HG03342 (cell line): ENCODE measurements at regions not wholly inside any gene's neighbourhood (a gene's known extent, or its start where the extent isn't known, plus 50 kb on each side); places are given as distances from the start of the nearest gene placed in this dataset.

Experiments used
- ATAC-seq: cut with Tn5 transposase; IDR thresholded peaks from one replicate; pipeline ENCODE4 v1.9.1; 2021; ENCODE audit warnings: mild to moderate bottlenecking, moderate library complexity; ENCODE audit not compliant: unreplicated experiment

DNA sequence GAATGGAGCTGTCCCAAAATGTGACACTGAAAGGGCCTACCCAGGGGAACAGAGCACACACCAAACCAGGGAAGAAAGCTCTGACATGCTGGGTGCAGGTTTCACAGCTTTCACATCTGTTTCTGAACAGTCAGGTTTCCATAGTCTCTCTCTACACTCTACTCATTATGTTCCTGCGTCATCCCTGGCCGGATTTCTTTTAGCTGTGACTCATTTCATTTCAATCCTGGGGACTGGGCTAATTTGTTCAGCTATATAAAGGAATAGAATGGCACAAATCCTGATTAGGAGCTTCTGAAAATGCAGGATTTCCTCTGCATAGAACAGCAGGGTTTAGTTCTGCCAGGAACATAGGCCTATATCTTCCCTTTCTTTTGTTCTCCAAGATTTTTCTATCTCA is 649.8 kb downstream of the RPS29 start:
- ATAC-seq = no peak

DNA sequence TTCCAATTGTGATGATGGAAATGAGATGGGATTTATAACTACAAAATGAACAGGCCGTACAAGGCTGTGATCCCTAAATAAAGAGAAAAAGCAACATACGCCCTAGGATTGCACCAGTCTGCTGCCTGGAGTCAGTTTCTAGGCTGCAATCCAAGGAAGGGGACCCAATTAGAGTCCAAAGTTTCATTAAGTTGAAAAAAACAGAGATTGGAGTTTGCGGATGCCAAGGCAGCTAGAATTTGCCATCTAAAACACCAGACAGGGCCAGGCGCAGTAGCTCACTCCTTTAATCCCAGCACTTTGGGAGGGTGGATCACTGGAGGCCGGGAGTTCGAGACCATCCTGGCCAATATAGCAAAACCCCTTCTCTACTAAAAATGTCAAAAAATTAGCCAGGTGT is 661.0 kb downstream of the RPS29 start:
- no peak for ATAC-seq

DNA sequence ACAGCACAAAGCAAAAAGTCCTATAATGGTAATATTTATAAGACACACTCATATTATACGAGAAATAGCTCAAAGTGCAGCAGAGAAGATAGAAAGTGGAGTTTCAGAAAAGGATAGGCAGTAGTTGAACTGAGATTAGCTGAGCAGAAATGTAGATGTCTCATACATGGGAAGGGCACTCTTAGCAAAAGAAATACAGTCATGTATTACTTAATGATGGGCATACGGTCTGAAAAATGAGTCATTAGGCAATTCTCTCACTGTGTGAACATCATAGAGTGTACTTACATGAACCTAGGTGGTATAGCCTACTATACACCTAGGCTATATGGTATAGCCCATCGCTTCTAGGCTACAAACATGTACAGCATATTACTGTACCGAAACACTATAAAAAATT is 671.3 kb downstream of the RPS29 start:
- no peak for ATAC-seq

DNA sequence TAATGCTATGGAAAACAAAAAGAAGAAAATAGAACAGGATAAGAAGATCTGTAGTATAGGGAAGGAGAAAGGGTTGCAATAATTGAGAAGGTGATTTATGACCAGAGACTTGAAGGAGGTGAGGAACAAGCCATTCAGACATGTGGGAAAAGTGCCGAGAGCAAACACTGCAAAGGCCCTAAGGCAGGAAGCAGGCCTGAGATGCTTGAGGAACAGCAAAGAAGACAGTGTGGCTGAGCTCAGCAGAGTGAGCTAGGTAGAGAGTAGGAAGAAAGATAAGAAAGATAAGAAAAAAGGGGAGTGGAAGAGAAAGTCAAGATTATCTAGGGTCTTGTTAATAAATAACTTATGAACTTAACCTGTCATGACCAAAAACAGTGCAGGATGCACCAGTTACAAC is 671.8 kb downstream of the RPS29 start:
- ATAC-seq = no peak

DNA sequence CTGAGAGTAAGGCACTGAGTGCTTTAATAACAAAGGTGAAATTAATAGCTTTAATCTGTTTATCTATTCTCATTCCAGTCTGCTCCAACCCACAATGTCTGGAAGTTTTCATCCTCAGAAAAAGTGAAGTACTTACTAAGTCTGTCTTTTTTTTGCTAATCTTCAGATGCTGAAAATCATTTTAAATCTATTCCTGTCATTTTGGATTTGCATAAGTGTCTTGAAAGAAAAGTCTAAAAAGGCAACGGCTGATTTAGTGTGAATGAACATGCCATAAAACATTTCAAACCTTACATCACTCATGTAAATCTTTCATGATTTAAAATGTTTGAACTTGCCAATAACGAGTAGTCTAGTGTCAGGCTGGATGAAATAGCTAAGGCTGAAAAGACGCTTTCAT is 685.6 kb downstream of the RPS29 start:
- ATAC-seq = no peak

DNA sequence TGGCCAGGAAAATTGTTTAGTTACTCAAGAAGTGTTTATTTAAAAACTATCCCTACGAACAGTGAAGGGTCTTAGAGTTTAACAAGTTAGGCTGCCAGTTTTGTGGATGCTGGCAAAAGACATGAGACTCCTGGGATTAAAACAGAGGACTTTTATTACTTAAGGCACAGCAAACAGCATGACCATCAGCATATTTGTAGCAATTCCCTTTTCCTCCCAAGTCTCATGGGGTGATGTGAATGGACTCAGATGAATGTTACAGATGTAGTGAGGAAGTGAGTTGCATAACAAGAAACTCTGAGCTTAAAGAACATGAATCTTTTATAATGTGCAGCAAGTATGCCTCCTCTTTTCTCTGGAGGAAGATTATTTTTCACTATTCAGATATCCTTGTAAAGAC is 695.8 kb downstream of the RPS29 start:
- ATAC-seq = no peak

DNA sequence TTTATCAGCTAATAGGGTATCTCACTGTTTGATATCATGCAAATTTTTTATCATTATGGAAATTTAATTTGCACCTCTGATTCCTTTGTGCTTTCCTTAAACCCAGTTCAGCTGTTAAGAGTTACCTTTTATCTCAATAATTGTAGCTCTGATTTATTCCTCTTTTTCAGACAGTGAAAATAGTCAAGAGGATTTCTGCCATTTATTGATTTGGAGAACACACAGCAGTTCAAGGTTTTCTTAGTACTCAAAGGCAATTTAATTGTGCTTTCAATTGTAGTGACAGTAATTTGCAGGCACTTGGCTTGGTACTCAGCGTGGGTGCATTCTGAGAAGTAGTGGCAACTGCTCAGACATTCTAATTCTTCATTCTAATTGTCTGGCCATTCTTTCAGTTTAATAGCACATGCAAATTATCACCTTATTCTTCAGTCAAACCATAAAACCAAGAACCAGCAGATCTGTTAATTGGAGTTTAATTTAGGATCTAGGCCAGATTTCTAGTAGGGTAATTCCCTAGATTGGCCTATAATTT is 709.3 kb downstream of the RPS29 start:
- ATAC-seq = no peak

DNA sequence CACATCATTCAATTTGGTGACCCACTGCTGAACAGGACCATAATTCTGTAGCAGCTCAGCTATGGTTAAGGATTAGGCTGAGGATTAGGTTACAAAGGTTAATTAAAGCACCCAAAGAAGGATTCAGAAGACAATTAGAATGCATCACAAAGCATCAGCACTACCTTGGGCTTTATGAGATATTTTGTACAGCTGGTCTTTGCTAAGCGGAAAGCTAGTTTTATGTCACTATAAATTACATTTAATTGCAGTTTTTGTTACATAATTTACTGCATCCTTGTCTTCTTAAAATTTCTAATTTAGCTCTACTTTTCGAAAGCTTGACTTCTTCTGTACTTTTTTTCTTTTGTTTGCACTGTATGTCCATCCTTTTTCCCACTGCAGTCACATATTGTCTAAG is 711.5 kb downstream of the RPS29 start:
- no peak for ATAC-seq

DNA sequence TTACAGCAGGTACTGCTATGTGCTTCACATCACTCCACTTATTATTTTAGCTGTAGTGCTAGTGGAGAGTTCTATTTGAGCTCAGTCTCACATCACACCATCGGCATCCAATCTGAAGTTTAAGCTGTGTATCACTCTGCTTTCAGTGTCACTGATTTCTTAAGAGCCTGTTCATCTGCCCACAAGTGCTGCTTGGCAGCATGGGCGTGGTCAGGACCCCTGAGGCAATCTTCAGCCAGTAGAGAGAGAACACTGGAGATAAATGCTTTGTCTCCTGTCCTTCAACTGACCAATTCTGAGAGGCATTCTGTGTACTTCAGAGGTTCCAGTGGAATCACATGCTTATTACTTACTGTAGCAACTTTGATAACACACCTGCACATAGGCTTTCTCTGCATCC is 728.8 kb downstream of the RPS29 start:
- ATAC-seq = no peak

DNA sequence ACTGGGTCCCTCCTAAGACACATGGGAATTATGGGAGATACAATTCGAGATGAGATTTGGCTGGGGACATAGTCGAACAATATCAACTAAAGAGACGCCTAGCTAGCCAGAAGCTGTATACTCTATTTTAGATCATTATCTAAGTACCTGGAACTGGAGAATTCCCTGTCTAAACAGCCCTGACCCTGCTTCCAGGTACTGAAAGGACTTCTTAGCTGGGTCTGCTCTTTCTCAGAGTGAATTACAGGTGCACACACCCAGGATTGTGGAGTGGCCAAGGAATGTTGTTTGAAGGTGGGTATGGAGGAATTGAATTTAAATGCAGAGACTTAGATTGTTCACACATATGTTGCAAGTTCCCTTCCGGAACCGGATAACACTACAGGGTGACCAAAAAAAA is 733.0 kb downstream of the RPS29 start:
- no peak for ATAC-seq

DNA sequence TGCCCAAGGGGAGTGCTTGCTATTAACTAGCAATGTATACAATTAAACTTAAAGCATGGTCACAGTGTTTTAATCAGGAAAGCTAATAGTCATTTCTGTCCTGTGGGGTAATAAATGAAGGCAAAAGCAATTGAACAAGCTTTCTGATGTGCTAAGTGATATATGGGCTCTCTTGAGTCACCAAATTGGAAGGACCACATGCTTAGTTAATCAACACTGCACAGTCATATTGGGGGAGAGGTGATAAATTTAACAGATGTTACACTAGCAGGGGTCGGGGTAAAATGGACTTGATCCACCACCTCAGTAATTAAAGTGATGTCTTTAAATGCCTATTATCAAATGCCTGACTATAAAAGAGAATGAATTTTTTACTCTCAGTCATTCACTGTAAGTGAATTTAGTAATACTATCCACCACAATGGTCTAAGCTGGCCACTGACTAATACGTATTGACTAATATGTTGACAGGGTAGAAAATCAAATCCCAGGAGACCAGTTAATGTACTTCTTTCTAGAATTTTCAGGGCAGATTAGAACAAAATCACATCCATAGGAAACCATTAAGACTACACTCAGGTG is 736.3 kb downstream of the RPS29 start:
- no peak for ATAC-seq

DNA sequence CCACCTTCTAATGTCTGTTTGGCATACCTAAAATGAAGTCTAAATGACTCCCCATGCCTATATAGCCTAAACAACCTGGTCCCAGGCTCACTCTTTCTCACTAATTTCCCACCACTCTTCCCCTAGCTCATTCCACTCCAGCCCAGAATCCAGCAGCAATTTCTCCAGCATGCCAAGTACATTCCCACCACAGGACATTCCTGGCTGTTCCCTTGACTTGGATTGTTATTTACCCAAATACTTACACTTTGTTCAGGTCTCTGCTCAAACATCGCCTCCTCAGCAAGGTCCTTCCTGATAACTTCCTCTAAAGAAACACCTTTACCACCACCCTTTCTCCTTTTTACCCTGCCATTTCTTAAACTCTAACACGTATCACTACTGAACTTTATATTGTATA is 743.4 kb downstream of the RPS29 start:
- ATAC-seq = no peak

DNA sequence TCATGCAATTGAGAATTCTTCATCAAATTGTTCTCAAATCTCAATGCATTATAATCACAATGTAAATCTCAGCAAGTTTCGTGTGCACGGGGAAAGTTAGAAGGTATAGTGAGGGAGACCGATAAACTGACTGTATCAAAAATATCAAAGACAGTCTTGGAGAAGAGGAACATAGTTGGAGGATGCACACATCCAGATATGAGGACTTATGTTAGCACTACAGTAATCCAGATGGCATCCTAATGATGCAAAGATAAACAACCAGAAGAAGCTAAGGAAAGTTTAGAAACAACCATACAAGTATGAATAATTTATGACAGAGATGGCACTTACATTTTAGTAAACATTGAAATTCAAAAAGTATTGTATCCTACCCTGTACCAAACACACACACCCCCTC is 760.1 kb downstream of the RPS29 start:
- ATAC-seq = no peak

DNA sequence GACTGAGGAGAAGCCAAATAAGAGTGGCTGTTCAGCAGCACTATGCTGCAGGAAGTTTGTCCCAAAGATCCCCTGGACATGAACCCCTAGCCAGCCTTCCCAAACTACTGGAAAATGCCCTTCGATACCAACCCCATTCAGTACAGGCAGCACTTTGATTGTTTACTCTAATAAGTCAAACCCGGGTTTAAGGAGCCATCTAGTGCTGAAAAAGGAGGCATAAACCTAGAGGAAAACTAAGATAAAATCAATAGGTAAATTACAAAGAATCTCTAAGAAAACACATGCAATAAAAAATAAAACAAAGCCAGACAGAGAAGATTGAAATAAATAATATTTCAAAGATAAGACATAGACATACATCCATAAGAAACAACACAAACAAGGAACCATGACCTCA is 771.6 kb downstream of the RPS29 start:
- no peak for ATAC-seq

DNA sequence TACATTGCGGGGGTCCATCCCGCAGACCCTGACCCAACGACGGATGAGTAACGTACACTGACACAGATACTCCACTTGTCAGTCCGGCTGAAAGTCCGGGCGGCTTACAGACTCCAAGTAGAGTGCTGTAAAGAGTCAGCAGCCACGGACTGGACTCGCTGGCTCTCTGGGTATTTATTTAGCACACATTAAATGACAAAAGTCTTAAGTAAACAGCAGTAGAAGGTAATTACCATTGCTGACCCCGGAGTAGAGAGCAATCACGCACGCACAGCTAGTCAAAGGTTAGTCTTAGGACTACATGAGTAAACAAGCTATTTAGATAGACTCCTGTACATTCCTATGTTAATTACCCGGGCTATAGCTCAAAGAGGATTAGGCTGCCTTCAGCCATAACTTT is 780.9 kb downstream of the RPS29 start:
- no peak for ATAC-seq

DNA sequence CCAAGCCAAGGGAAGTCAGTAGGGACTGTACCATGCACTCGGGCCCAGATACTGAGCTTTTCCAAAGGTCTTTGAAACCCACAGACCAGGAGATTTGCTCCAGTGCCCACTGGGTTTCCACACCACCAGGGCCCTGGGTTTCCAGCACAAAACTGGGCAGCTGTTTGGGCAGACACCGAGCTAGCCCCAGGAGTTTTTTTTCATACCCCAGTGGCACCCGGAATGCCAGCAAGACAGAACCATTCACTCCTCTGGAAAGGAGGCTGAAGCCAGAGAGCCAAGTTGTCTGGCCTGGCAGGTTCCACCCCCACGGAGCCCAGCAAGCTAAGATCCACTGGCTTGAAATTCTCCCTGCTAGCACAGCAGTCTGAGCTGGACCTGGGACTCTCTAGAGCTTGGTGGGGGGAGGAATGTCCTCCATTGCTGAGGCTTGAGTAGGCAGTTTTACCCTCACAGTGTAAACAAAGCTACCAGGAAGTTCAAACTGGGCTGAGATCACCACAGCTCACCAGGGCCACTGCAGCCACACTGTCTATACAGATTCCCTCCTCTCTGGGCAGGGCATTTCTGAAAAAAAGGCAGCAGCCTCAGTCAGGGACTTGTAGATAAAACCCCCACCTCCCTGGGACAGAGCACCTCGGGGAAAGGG is 793.7 kb downstream of the RPS29 start:
- ATAC-seq = no peak

DNA sequence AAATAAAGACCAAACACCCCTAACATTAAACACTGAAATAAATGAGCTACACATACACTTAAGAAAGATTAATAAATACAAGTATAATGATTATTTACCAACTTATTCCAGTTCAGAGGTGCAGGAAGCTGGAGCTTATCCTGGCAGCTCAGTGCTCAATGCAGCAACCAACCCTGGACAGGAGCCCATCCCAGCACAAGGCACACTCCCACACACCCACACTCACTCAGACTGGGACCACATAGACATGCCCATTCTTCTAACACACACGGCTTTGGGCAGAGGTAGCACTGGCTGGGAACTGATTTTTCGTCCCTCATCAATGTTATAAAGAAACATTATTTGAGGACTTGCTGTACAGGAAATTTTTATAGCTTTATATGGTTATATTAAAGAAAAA is 797.4 kb downstream of the RPS29 start:
- no peak for ATAC-seq

DNA sequence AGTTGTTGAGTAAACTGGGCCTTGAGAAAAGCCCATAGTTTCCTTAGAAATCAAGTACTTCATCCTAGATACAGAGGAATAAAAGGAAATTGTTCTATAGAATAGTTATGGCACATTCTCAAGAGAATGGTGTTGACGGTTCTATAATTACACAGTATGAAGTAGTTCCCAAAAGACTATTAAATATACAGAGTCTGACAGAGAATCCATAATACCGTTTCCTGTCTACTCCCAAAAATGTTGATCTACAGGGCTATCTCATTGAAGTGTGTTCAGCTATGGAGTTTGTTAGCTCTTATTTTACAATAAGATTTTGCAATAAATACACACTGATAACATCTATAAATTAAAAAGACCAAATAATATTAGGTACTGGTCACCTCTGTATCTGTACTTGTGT is 799.7 kb downstream of the RPS29 start:
- no peak for ATAC-seq

DNA sequence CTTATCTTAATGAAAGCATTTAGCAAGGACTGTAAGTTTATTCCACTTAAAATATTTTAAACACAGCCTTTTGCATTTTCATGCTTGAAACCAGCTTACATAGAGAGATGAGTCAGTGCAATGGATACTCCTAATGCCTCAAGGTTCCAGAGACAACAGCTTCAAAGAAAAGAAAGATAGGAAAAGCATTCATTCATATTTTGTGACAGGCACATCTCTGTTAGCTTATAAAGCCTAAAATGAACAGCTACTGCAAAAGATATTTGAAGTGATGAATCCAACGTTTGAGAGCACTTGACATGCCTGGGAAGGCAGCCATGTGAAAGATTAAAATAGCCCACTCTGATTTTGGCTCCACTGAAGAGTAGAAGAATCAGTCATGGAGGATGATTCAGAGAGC is 814.5 kb downstream of the RPS29 start:
- no peak for ATAC-seq

DNA sequence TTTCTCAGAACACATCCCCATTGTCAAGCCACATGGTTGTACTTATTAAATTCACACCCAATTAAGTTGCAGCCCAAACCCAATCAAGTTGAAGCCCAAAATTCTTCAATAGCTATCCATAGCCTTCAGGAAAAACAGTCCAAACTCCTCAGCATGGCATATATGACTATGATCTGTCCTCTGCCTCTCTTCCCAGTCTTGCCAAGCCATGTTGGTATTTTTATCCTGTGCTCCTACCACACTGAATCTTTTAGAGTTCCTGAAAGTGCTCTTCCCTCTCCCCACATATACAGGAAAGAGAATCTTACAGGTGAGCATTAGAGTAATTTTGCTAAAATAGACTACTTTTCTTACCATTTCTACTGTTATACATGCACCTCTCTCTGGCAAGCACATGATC is 834.9 kb downstream of the RPS29 start:
- ATAC-seq = no peak

DNA sequence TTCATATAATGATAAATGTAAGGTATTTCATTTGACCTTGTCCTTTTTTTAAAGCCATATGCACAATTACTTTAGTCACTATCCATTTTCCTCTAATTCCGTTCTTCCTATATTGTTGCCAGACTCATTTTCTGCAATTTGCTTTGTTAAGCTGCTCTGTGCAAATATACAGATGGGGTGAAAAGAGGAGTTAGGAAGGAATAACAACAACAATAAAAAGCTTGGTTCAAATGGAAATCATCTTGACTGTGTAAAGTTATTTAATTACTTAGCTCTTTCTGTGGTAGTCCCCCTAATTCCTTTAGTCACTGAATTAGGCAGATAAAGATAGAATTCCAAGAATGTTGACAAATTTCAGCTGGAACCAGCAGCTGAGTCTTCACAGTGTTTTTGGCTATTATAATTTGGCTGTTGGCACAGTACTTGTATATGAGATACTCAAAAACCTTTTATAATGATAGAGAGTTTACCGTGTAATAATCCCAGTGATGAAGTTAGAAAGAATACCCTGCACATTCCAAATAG is 838.0 kb downstream of the RPS29 start:
- no peak for ATAC-seq

DNA sequence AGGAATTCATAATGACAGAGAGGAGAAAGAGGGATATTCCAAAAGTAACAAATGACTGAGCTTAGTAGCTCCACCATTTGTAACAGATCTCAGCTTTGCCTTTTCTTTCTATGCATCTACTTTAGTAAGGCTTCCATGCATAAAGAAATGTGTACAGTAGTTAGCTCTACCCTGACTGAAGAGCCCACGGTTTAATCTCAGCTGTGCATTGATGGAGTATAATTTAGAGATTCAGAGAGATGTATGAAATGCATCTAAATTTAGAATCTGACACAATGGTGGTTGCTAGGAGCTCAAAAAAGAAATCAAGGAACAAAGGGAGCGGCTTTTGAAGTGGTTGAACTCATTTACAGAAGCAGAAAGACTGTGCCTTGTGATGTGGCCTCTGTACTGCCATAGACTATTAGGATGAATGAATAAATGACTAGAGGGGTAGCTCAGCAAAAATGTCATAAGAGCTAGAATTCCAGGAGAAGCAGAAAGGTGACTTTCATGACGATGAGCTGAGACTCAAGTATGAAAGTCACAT is 838.6 kb downstream of the RPS29 start:
- ATAC-seq = no peak

DNA sequence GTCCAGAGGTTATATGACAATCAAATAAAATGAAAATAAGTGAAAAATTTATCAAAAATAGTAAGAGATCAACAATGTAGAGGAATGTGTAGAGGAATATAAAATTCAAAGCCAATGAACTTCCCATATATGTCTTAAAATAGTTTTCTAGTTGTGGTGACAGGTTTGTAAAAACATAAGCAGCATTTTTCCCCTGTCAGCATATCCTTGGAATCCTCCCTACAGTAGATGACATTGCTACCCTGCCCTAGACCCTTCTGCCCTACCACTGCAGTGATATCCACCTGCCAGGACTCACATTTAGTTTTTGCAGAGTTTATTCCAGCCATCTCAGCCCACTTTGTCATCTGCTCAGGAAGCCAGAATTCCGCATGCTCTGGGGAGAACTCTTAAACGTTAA is 842.0 kb downstream of the RPS29 start:
- no peak for ATAC-seq
